Adrenal gland (tissue), 9 donors: ENCODE measurements at regions not wholly inside any gene's neighbourhood (a gene's known extent, or its start where the extent isn't known, plus 50 kb on each side); places are given as distances from the start of the nearest gene placed in this dataset.

Source experiments
- DNase-seq, 7 donors: peaks; one replicate each; pipeline ENCODE4 v3.0.0-alpha.2; 2019 to 2020
- H3K27ac ChIP-seq, 5 donors: fragments of 200-600 bp; sonication (generic) in 4 of 5; 1 replicate in 3 of 5; 2 replicates in 2 of 5; pipeline versions ENCODE4 v1.5.1 to v1.8.0; 2016 to 2020; ENCODE audit warnings: mild to moderate bottlenecking in 1 of 5
- H3K27me3 ChIP-seq: fragments of 200-600 bp; 2 replicates; pipeline ENCODE4 v1.8.0; 2021
- H3K36me3 ChIP-seq, 2 donors: fragments of 200-600 bp; replicated peaks in 1 of 2; 1 replicate in 1 of 2; 2 replicates in 1 of 2; pipeline versions ENCODE4 v1.5.1 to v1.8.0; 2018 to 2022
- H3K4me1 ChIP-seq, 2 donors: fragments of 200-600 bp; replicated peaks in 1 of 2; 1 replicate in 1 of 2; 2 replicates in 1 of 2; pipeline versions ENCODE4 v1.5.1 to v1.8.0; 2018 to 2021
- H3K4me3 ChIP-seq, 4 donors: fragments of 200-600 bp; sonication (generic) in 3 of 4; one replicate each; pipeline ENCODE4 v1.5.1; 2016 to 2018
- H3K9me3 ChIP-seq, 3 donors: fragments of 200-600 bp; sonication (generic) in 1 of 3; replicated peaks in 1 of 3; 1 replicate in 2 of 3; 2 replicates in 1 of 3; pipeline versions ENCODE4 v1.5.1 to v1.8.0; 2016 to 2021
- CTCF ChIP-seq, 6 experiments: fragments of 450-650 bp in 4 of 6; fragments of 200-600 bp in 2 of 6; sonication (generic) in 1 of 6; IDR thresholded peaks; 1 replicate in 5 of 6; 2 replicates in 1 of 6; pipeline versions ENCODE4 v1.5.1 to v1.8.0; 2016 to 2021; ENCODE audit warnings: antibody characterized with exemption in 6 of 6, mild to moderate bottlenecking in 2 of 6, moderate library complexity in 1 of 6
- POLR2A ChIP-seq, 2 donors: fragments of 450-650 bp; IDR thresholded peaks; one replicate each; pipeline ENCODE4 v1.6.1; 2017; ENCODE audit warnings: antibody characterized with exemption in 2 of 2, mild to moderate bottlenecking in 2 of 2, moderate library complexity in 1 of 2
- WGBS, 4 donors: extraction: QIAGEN DNeasy Blood & Tissue Kit in 2 of 4; methylation state at CpG; one replicate each; pipeline versions ENCODE4 v1.1.5 to v1.1.7; 2013 to 2017; 5-methylcytosine and 5-hydroxymethylcytosine counted together
- intact Hi-C, 2 donors: fragments of 100-400 bp; cut with DNase I; formaldehyde crosslinking; loops; one replicate each; pipeline versions ENCODE4 v1.14.1 to v1.15.0; 2022 to 2023
- small RNA-seq, 2 donors: library from RNA; depleted of rRNA; stranded (forward); fragments of <200 nt; gene quantifications; one replicate each; pipeline ENCODE3, GENCODE V24; 2016
- donor health status: healthy with polysubstance abuse.
- donor health status: Bipolar disorder and iron deficiency.
- donor health status: DM: yes; HTN: yes; CAD: no.
- donor health status: DM: no; HTN: no; CAD: no.
- donor health status: DM: no; HTN: no; CAD: no.

GRCh38 chr17:31588512-31588911 is 197.0 kb downstream of the RAB11FIP4 start:
- H3K4me3 ChIP-seq = no peak overlapping the region
- 78 to 86% (median 82%) methylated on average over 4 of the region's 4 CpGs for WGBS, 4 donors
- H3K36me3 ChIP-seq = no peaks in the 10 kb centered on the region
- TF ChIP-seq CTCF (IDR thresholded peaks at IDR 0.05) (no peak), POLR2A (IDR thresholded peaks at IDR 0.05) (no peak)
- H3K4me1 ChIP-seq = peaks cover 6 to 11% of the 10 kb centered on the region in 2 donors
- intact Hi-C loops = no loop called here
- DNase-seq = no peak
- H3K27ac ChIP-seq = no peak overlapping the region
- no peaks in the 10 kb centered on the region for H3K9me3 ChIP-seq
- no peaks in the 10 kb centered on the region for H3K27me3 ChIP-seq

- no peaks in the 10 kb centered on the region for H3K27me3 ChIP-seq
- 87 to 91% (median 89%) methylated on average over 5 of the region's 5 CpGs for whole genome bisulfite sequencing, 4 donors
- no peak for DNase-seq
- H3K4me3 ChIP-seq = no peak overlapping the region
- H3K9me3 ChIP-seq = no peaks in the 10 kb centered on the region
- H3K4me1 ChIP-seq = peaks cover 6 to 14% of the 10 kb centered on the region in 2 donors
- intact Hi-C loops = no loop called here
- no peak overlapping the region for H3K27ac ChIP-seq
- no peaks in the 10 kb centered on the region for H3K36me3 ChIP-seq
- TF ChIP-seq POLR2A (IDR thresholded peaks at IDR 0.05) (no peak), CTCF (IDR thresholded peaks at IDR 0.05) (no peak)
These were observed 196.6 kb downstream of the RAB11FIP4 start for GRCh38 chr17:31588034-31588433.

Small RNA genes in the stretch of these regions (small RNA-seq; reads per million reads assigned to genes)
- gene AC007923.3 = 0 reads per million in 2 donors
- gene RNU6-1134P = 0 reads per million in 2 donors
